ENCODE measurements at regions not wholly inside any gene's neighbourhood (a gene's known extent, or its start where the extent isn't known, plus 50 kb on each side); places are given as distances from the start of the nearest gene placed in this dataset.
A peak's percentile ranks its signal among the peaks of the same experiment; 100 is the strongest.
"Not testable (repeated sequence)": the region's sequence is repeated elsewhere in the genome, so short reads cannot be mapped to it uniquely, and the experiment has no call there.

DNA sequence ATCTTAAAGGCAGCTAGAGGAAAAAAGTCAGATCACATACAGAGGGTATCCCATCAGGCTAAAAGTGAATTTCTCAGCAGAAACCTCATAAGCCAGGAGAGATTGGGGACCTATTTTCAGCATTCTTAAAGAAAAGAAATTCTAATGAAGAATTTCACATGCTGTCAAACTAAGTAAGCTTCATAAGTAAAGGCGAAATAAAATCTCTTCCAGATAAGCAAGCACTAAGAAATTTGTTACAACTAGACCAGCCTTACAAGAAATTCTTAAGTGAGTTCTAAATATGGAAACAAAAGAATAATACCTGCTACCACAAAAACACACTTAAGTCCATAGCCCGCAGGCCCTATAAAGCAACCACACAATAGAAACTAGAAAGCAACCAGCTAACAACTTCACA, 186.1 kb downstream of the ETAA1 start:
- TF ChIP-seq, protein P1, sequence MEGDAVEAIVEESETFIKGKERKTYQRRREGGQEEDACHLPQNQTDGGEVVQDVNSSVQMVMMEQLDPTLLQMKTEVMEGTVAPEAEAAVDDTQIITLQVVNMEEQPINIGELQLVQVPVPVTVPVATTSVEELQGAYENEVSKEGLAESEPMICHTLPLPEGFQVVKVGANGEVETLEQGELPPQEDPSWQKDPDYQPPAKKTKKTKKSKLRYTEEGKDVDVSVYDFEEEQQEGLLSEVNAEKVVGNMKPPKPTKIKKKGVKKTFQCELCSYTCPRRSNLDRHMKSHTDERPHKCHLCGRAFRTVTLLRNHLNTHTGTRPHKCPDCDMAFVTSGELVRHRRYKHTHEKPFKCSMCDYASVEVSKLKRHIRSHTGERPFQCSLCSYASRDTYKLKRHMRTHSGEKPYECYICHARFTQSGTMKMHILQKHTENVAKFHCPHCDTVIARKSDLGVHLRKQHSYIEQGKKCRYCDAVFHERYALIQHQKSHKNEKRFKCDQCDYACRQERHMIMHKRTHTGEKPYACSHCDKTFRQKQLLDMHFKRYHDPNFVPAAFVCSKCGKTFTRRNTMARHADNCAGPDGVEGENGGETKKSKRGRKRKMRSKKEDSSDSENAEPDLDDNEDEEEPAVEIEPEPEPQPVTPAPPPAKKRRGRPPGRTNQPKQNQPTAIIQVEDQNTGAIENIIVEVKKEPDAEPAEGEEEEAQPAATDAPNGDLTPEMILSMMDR (IDR thresholded peaks at IDR 0.05; ENCODE audit: low read depth, low read length): no peak
- no peak overlapping the region for H3K4me3 ChIP-seq (replicated peaks in 1 of 2; ENCODE audit: low read depth in 2 of 2, low read length in 2 of 2)
- DNase-seq (ENCODE audit: low read depth in 2 of 2): no peak

DNA sequence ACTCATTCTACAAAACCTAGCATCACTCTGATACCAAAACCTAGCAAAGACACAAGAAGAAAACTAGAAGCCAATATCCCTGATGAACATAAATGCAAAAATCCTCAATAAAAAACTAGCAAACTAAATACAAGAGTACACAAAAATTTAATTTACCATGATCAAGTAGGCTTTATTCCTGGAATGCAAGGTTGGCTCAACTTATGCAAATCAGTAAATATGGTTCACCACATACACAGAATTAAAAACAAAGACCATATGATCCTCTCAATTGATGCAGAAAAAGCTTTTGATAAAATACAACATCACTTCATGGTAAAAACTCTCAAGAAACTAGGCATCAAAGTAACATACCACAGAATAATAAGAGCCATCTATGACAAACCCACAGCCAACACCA, 188.3 kb downstream of the ETAA1 start:
- TF ChIP-seq, protein P1 (IDR thresholded peaks at IDR 0.05; ENCODE audit: low read depth, low read length): no peak
- no peak overlapping the region for H3K4me3 ChIP-seq (replicated peaks in 1 of 2; ENCODE audit: low read depth in 2 of 2, low read length in 2 of 2)
- DNase-seq (ENCODE audit: low read depth in 2 of 2): peak in 1 of 2 donors; percentile 27

DNA sequence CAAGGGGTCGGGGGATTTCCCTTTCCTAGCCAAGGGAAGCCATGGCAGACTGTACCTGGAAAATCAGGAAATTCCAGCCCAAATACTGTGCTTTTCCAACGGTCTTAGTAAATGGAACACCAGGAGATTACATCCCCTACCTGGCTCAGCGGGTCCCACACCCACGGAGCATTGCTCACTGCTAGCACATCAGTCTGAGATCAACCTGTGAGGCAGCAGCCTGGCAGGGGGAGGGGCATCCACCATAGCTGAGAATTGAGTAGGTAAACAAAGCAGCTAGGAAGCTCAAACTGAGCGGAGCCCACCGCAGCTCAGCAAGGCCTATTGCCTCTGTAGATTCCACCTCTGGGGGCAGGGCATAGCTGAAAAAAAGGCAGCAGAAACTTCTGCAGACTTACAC, 192.0 kb downstream of the ETAA1 start:
- not testable (repeated sequence) for DNase-seq (ENCODE audit: low read depth in 2 of 2)

DNA sequence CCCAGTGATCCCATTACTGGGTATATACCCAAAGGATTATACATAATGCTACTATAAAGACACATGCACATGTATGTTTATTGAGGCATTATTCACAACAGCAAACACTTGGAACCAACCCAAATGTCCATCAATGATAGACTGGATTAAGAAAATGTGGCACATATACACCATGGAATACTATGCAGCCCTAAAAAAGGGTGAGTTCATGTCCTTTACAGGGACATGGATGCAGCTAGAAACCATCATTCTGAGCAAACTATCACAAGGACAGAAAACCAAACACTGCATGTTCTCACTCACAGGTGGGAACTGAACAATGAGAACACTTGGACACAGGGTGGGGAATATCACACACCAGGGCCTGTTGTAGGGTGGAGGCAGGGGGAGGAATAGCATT, 197.4 kb downstream of the ETAA1 start:
- not testable (repeated sequence) for DNase-seq (ENCODE audit: low read depth in 2 of 2); H3K4me3 ChIP-seq (replicated peaks in 1 of 2; ENCODE audit: low read depth in 2 of 2, low read length in 2 of 2)

More for the DNA sequence above, 192.0 kb downstream of the ETAA1 start:
- not testable (repeated sequence) for H3K4me3 ChIP-seq (replicated peaks in 1 of 2; ENCODE audit: low read depth in 2 of 2, low read length in 2 of 2)

DNA sequence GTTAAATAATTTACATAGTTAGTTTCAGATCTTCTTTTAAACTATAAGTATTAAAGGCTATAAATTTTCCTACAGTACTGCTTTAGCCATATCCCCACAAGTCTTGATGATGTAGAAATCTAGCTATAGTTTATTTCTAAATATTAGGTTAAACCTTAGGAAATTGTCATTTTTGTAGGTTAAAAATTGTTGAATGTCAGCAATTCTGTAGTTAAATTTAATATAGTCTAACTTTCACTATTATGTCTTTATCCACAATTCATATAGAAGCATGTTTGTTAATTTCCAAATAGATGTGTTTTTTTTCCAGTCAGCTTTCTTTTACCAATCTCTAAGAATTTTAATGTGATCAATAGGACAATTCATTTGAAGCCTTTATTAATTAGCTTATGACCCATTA, 199.7 kb downstream of the ETAA1 start:
- no peak overlapping the region for H3K4me3 ChIP-seq (replicated peaks in 1 of 2; ENCODE audit: low read depth in 2 of 2, low read length in 2 of 2)
- DNase-seq (ENCODE audit: low read depth in 2 of 2): no peak
- TF ChIP-seq, protein P1 (IDR thresholded peaks at IDR 0.05; ENCODE audit: low read depth, low read length): no peak

DNA sequence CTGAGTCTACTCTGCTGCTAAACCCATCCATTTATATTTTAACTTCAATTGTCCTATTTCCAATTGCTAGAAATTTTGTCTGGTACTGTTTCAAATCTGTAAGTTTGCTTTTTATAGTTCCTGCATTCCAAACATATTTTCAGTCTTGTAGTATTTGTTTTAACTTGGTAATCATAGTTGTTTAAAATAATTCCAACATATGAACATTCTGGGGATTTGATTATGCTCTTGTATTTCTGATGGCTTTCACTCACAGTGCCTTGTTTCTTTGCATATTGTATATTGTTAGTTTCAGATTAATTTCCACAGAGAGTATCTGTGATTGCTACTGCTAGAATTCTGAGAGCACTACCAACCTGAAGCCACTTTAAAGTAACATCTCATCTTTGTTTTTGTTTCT, 202.4 kb downstream of the ETAA1 start:
- no peak overlapping the region for H3K4me3 ChIP-seq (replicated peaks in 1 of 2; ENCODE audit: low read depth in 2 of 2, low read length in 2 of 2)
- TF ChIP-seq, protein P1 (IDR thresholded peaks at IDR 0.05; ENCODE audit: low read depth, low read length): no peak

DNA sequence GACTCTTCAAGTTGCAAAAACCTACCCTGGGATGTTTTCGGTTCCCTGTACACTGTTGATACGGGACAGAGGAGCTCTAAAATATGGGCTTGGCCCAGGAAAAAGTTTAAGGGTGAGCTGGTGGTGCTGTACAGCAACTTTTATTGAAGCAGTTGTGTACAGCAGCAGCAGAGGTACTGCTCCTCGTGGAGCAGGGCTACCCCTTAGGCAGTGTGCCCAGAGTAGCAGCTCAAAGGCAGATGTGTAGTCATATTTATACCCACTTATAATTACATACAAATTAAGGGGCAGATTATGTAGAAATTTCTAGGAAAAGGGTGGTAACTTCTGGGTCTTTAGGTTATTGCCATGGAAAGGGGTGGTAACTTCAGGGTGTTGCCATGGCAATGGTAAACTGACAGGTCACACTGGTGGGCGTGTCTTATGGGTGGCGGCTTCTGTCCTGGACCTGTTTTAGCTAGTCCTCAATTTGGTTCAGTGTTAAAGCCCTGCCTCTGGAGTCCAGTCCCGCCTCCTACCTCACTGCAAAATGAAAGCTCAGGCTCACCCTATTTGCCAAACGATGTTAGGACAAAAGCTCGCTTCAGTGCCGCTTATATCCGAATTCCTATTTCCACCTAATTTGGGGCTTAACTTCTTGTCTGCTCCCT, 203.2 kb downstream of the ETAA1 start:
- no peak overlapping the region for H3K4me3 ChIP-seq (replicated peaks in 1 of 2; ENCODE audit: low read depth in 2 of 2, low read length in 2 of 2)
- TF ChIP-seq, protein P1 (IDR thresholded peaks at IDR 0.05; ENCODE audit: low read depth, low read length): no peak
- peak; percentile 12 to 16 for DNase-seq (ENCODE audit: low read depth in 2 of 2)

More for the DNA sequence above, 202.4 kb downstream of the ETAA1 start:
- DNase-seq (ENCODE audit: low read depth in 2 of 2): peak; percentile 18 to 21

DNA sequence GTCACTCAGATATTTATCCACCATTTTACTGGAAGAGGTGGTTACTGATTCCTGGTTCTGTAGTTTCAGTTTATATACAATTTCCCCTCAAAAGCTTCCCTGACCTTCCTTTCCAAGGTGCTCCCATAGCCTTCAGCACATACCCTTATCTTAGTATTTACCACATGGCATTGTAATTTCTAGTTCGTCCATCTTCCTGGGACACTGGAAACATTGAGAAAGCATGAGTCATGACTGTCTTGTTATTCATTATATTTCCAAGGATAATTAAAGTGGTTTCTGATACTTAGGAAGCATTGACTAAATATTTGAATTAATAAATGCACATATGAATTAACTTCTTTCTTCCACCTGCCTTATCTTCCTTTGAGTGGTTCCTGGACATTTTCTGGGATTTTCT, 203.8 kb downstream of the ETAA1 start:
- no peak overlapping the region for H3K4me3 ChIP-seq (replicated peaks in 1 of 2; ENCODE audit: low read depth in 2 of 2, low read length in 2 of 2)
- TF ChIP-seq, protein P1 (IDR thresholded peaks at IDR 0.05; ENCODE audit: low read depth, low read length): no peak
- DNase-seq (ENCODE audit: low read depth in 2 of 2): peak; percentile 71 to 76

Data from cardiac fibroblast (primary cell).